NCI-H1694 (cell line): ENCODE measurements at regions not wholly inside any gene's neighbourhood (a gene's known extent, or its start where the extent isn't known, plus 50 kb on each side); places are given as distances from the start of the nearest gene placed in this dataset.

Experiments used
- DNase-seq: peaks from one replicate; lab custom pipeline; 2025; lab: John Stamatoyannopoulos, UW

GRCh38 chr1:115893545-115893944 lies 52.6 kb upstream of the NHLH2 start:
- DNase-seq, result no peak

DNA sequence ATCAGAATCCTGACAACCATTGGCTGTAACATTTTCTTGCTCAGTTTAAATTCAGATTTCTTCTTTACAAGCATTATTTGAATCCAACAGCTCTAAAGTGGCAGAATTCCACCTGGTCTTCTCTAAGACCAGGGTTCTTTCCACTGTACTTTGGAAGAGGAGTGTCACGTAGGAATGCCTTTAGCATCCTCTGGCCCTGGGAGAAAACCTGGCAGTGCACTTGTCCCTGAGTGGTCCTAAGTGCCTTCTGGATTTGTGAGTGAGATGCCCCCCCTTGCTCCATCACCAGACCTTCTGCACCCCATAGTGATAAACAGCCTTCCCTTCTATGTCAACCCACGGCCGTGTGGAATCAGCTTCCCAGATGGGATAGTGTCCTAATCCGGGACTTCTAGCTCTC lies 57.1 kb upstream of the NHLH2 start:
- DNase-seq, result no peak

DNA sequence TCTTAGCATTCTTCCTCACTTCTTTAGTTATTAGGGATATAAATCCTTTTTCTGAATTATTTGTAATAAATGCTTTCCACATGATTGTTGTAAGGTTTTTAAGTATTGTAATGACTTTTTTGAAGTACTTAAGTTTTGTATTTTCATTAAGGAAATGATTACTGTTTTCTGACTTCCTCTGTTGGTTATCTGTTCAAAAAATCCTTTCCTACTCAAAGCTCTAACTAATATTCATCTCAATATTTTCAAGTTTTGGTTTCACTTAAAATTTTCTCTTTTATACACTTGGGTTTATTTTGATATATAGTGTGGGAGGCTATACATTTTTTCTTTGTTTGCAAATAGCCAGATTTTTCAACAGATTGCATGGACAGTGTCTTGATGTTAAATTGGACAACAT lies 59.9 kb upstream of the NHLH2 start:
- DNase-seq, result no peak

DNA sequence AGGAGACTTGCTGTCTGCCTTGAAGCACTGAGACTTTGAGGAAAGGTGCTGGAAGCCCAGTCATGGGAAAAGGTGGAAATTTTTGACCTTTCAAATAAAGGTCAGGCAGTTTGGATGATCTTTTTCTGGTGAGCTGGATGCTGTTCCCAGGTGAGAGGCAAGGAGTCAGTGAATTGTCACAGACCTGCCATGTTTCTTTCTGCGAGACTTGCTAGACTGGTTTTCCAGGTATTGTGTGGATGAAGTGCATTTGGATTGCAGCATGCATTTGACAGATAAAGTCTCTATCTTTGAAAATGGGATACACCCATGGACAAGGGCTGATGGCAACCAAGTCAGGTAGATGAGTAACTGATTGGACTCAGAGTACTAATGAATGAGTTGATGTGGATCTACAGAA lies 65.7 kb upstream of the NHLH2 start:
- no peak for DNase-seq

DNA sequence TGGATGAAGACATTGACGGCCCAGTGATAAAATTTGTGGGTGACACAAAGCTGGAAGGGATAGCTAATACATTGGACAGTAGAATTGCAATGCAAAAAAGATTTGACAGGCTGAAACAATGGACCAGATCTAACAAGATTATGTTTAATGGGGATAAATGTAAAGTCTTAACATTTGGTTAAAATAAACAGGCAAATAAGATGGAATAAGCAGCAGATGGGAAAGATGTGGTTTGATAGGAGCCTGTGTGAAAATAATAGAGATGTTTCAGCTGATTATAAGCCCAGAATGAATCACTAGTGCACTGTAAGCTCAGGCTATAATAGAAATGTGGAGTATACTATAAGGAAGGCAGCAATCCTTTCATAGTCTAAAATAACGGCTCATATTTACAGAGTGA lies 66.2 kb upstream of the NHLH2 start:
- no peak for DNase-seq

- DNase-seq, result peak; percentile 47
Measured at GRCh38 chr1:115908565-115909274, 67.6 kb upstream of the SLC22A15 start.

DNA sequence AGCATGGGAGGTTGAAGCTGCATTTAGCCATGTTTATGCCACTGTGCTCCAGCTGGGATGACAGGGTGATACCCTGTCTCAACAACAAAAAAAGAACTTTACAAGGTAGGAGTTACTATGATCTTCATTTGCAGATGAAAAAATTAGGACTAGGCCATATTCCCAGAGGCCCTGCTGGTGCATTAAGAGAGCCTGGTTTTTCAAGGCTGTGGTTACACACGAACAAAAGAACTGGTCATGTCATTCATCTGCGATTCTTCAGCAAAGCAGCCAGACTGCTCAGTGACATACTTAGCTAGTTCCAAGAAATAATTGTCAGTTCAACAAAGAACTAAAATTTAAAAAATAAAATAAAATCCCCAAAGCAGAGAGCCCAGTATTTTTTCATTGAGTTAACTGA lies 66.1 kb upstream of the SLC22A15 start:
- DNase-seq, result no peak

DNA sequence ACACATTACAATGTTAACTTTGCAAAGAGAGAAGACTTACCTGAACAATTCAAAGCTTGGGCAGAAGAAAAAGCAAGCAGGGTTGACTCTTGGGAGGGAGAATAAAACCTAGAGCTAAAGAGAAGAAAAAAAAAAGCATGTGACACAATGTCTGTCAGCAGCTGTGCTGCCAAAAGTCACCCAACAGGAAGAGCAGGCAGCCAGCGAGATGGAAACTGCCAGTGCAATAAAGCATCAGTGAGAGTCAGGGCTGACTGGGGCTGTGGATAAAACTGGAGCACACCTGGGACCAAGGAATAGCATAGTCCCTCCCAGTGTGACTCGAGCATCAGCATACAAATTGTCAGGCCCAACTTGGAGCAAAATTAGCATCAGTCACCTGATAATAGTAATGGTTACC lies 65.0 kb upstream of the SLC22A15 start:
- peak; percentile 22 for DNase-seq

- no peak for DNase-seq
Measured at GRCh38 chr1:115912116-115912515, 64.2 kb upstream of the SLC22A15 start.

GRCh38 chr1:115922801-115923200 lies 53.5 kb upstream of the SLC22A15 start:
- no peak for DNase-seq

DNA sequence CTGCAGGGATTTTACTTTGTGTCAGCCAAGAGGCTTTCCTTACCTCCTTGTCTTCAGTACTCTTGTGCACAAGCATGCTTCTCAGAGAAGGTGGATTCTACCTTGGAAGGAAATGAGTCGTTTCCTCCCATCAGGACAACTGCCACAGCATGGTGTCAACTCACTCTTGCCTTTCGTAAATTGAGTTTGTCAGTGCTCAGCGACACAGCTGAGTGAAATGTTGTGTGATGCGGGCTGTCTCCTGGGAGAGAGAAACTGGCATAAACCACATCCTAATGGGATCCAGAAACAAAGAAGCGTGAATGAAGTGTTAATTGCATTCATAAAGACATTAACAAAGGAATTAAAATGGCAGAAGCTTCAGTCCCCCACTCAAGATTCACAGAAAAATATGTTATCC lies 51.5 kb upstream of the SLC22A15 start:
- DNase-seq, result no peak

GRCh38 chr1:115925467-115925866 lies 50.8 kb upstream of the SLC22A15 start:
- DNase-seq, result no peak
